H1 (cell line): ENCODE measurements at regions not wholly inside any gene's neighbourhood (a gene's known extent, or its start where the extent isn't known, plus 50 kb on each side); places are given as distances from the start of the nearest gene placed in this dataset.
A peak's percentile ranks its signal among the peaks of the same experiment; 100 is the strongest.
"Not testable (repeated sequence)": the region's sequence is repeated elsewhere in the genome, so short reads cannot be mapped to it uniquely, and the experiment has no call there.

Experiments
- CTCF ChIA-PET: fragments of 300-600 bp; sonication (Branson Sonifier 250); formaldehyde crosslinking; loops from one replicate; lab custom pipeline; 2021; ENCODE audit not compliant: partially characterized antibody; lab: Charles Lee
- POLR2A ChIA-PET: fragments of 300-600 bp; sonication (Branson Sonifier 250); formaldehyde crosslinking; loops from one replicate; lab custom pipeline; 2021; ENCODE audit warnings: inconsistent platforms; ENCODE audit not compliant: partially characterized antibody; lab: Charles Lee
- DNase-seq, 2 experiments: peaks; one replicate each; pipeline versions ENCODE4 v3.0.0 to v3.0.0-alpha.2; 2010 to 2022; ENCODE audit warnings: low spot score in 2 of 2, low read depth in 1 of 2, mixed read lengths in 1 of 2
- FAIRE-seq: peaks from 2 replicates; lab custom pipeline; 2011; peaks lifted over from hg19 to GRCh38; lab: Jason Lieb, UNC
- H2AFZ ChIP-seq: 2 replicates; pipeline ENCODE4 v1.8.1; 2012; ENCODE audit warnings: low read length, inconsistent platforms
- H2AK5ac ChIP-seq: 2 replicates; pipeline ENCODE4 v1.6.1; 2013; ENCODE audit warnings: low read depth, low read length
- H2BK120ac ChIP-seq: replicated peaks from 2 replicates; pipeline ENCODE3; 2013; ENCODE audit warnings: low read depth, low read length, inconsistent platforms
- H2BK12ac ChIP-seq: 2 replicates; pipeline ENCODE4 v1.6.1; 2013; ENCODE audit warnings: low read depth, low read length
- H2BK15ac ChIP-seq: 2 replicates; pipeline ENCODE4 v1.6.1; 2013; ENCODE audit warnings: low read length
- H2BK20ac ChIP-seq: 2 replicates; pipeline ENCODE4 v1.6.1; 2013; ENCODE audit warnings: low read length
- H2BK5ac ChIP-seq: 2 replicates; pipeline ENCODE4 v1.6.1; 2013; ENCODE audit warnings: low read depth, low read length
- H3K14ac ChIP-seq: 2 replicates; pipeline ENCODE4 v1.6.1; 2013; ENCODE audit warnings: inconsistent platforms; ENCODE audit not compliant: insufficient read length
- H3K18ac ChIP-seq: 2 replicates; pipeline ENCODE4 v1.6.1; 2013; ENCODE audit warnings: low read length; ENCODE audit errors: extremely low read depth
- H3K23ac ChIP-seq: 2 replicates; pipeline ENCODE4 v1.6.1; 2013; ENCODE audit warnings: inconsistent platforms; ENCODE audit not compliant: insufficient read length
- H3K23me2 ChIP-seq: 2 replicates; pipeline ENCODE4 v1.6.1; 2013; ENCODE audit warnings: low read depth, low read length
- H3K27ac ChIP-seq: 2 replicates; pipeline ENCODE4 v1.6.1; 2011; ENCODE audit warnings: low read depth, low read length, inconsistent platforms
- H3K27me3 ChIP-seq, 4 experiments: replicated peaks in 1 of 4; 1 replicate in 1 of 4; 2 replicates in 3 of 4; pipeline versions ENCODE4 v1.6.1 to v1.8.1; 2011 to 2013; ENCODE audit warnings: low read length in 3 of 4, mild to moderate bottlenecking in 3 of 4, inconsistent platforms in 2 of 4, mixed read lengths in 2 of 4, moderate library complexity in 1 of 4; ENCODE audit not compliant: control insufficient read depth in 3 of 4, insufficient read depth in 3 of 4; ENCODE audit errors: extremely low read depth in 1 of 4
- H3K36me3 ChIP-seq, 4 experiments: 2 replicates each; pipeline versions ENCODE4 v1.6.1 to v1.8.1; 2011 to 2013; ENCODE audit warnings: mild to moderate bottlenecking in 4 of 4, low read length in 3 of 4, moderate library complexity in 2 of 4, control low read depth in 1 of 4, inconsistent platforms in 1 of 4; ENCODE audit not compliant: insufficient read depth in 4 of 4, control insufficient read depth in 2 of 4
- H3K4ac ChIP-seq: replicated peaks from 2 replicates; pipeline ENCODE3; 2013; ENCODE audit warnings: low read length, low read depth, mixed read lengths, inconsistent platforms; ENCODE audit not compliant: insufficient read length
- H3K4me1 ChIP-seq, 4 experiments: replicated peaks in 1 of 4; 1 replicate in 1 of 4; 2 replicates in 3 of 4; pipeline versions ENCODE4 v1.6.1 to v1.8.1; 2011 to 2013; ENCODE audit warnings: low read length in 3 of 4, inconsistent platforms in 2 of 4, mixed read lengths in 1 of 4; ENCODE audit not compliant: insufficient read depth in 4 of 4, control insufficient read depth in 3 of 4
- H3K4me2 ChIP-seq, 2 experiments: 2 replicates each; pipeline versions ENCODE4 v1.6.1 to v1.8.1; 2011 to 2013; ENCODE audit warnings: low read depth in 2 of 2, low read length in 2 of 2, control low read depth in 1 of 2, inconsistent platforms in 1 of 2, mild to moderate bottlenecking in 1 of 2; ENCODE audit not compliant: insufficient read depth in 1 of 2
- H3K4me3 ChIP-seq, 4 experiments: fragments of 200-600, 300-600 bp in 1 of 4; sonication (generic), shearing (Covaris generic), sonication (Bioruptor Twin) in 1 of 4; 2 replicates each; pipeline versions ENCODE4 v1.5.1 to v1.8.1; 2011 to 2016; ENCODE audit warnings: low read length in 4 of 4, low read depth in 3 of 4, control low read depth in 2 of 4, inconsistent platforms in 2 of 4, mild to moderate bottlenecking in 2 of 4, mixed read lengths in 1 of 4, moderate library complexity in 1 of 4; ENCODE audit not compliant: insufficient read depth in 2 of 4; ENCODE audit errors: extremely low read depth in 1 of 4
- H3K56ac ChIP-seq: replicated peaks from 2 replicates; pipeline ENCODE3; 2013; ENCODE audit warnings: low read depth, mild to moderate bottlenecking, mixed read lengths, low read length, inconsistent platforms; ENCODE audit not compliant: insufficient read length
- H3K79me1 ChIP-seq: 2 replicates; pipeline ENCODE4 v1.6.1; 2013; ENCODE audit warnings: low read depth, low read length, control low read depth
- H3K79me2 ChIP-seq, 2 experiments: 2 replicates each; pipeline versions ENCODE4 v1.6.1 to v1.8.1; 2012 to 2013; ENCODE audit warnings: low read length in 2 of 2, mild to moderate bottlenecking in 2 of 2, inconsistent platforms in 1 of 2; ENCODE audit not compliant: insufficient read depth in 2 of 2, control insufficient read depth in 1 of 2
- H3K9ac ChIP-seq, 4 experiments: replicated peaks in 1 of 4; 1 replicate in 1 of 4; 2 replicates in 3 of 4; pipeline versions ENCODE4 v1.6.1 to v1.8.1; 2011 to 2013; ENCODE audit warnings: low read depth in 3 of 4, low read length in 3 of 4, control low read depth in 2 of 4, mild to moderate bottlenecking in 2 of 4, moderate library complexity in 2 of 4, inconsistent platforms in 1 of 4; ENCODE audit errors: extremely low read depth in 1 of 4
- H3K9me3 ChIP-seq, 2 experiments: 2 replicates each; pipeline versions ENCODE4 v1.6.1 to v1.8.1; 2012 to 2013; ENCODE audit warnings: mild to moderate bottlenecking in 2 of 2, moderate library complexity in 2 of 2, control low read depth in 1 of 2, inconsistent platforms in 1 of 2, low read depth in 1 of 2, low read length in 1 of 2, mixed read lengths in 1 of 2; ENCODE audit not compliant: insufficient read depth in 2 of 2
- H4K20me1 ChIP-seq, 2 experiments: replicated peaks in 1 of 2; 2 replicates each; pipeline versions ENCODE3 to v1.8.1; 2011 to 2013; ENCODE audit warnings: inconsistent platforms in 2 of 2, low read length in 2 of 2, mild to moderate bottlenecking in 1 of 2; ENCODE audit not compliant: insufficient read depth in 2 of 2, control insufficient read depth in 1 of 2
- H4K5ac ChIP-seq: 2 replicates; pipeline ENCODE4 v1.6.1; 2013; ENCODE audit warnings: low read length, low read depth, mixed read lengths, inconsistent platforms; ENCODE audit not compliant: insufficient read length
- H4K8ac ChIP-seq: 2 replicates; pipeline ENCODE4 v1.8.0; 2013; ENCODE audit warnings: mild to moderate bottlenecking, moderate library complexity, low read length, inconsistent platforms; ENCODE audit not compliant: insufficient read depth; ENCODE audit errors: extremely low read depth
- H4K91ac ChIP-seq: replicated peaks from 2 replicates; pipeline ENCODE3; 2013; ENCODE audit warnings: low read length, mixed read lengths, inconsistent platforms; ENCODE audit not compliant: insufficient read length
- WGBS, 2 experiments: shearing (Covaris generic) in 1 of 2; methylation state at CpG; one replicate each; pipeline versions ENCODE4 v1.1.6 to v1.1.7; 2013 to 2015; ENCODE audit warnings: low lambda C conversion rate in 2 of 2, mixed read lengths in 2 of 2, inconsistent platforms in 1 of 2, low coverage in 1 of 2, missing lambda C conversion rate in 1 of 2; ENCODE audit not compliant: insufficient replicate concordance in 2 of 2, insufficient coverage in 1 of 2, insufficient read length in 1 of 2; ENCODE audit errors: extremely low coverage in 1 of 2, missing lambda C conversion rate in 1 of 2; 5-methylcytosine and 5-hydroxymethylcytosine counted together

DNA sequence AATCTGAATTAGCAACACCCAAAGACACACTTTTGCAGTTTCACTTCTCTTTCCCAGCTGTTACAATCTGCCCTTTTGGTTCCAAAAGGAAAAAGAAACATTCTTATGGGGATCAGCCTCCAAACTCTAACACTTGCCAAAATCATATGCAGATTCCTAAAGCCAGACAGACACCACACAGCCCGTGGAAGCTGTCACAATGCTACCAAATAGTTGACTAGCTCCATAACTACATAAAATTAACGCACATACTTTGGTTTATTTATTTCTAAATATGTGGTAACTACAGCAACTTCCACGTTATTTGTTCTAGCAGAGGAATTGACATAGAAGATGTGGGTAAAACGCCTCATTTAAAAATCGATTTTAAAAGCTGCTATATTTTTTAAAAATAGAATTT is 59.7 kb downstream of the HSFY1 start:
- H3K36me3 ChIP-seq, H3K9ac ChIP-seq, H2BK15ac ChIP-seq, H4K8ac ChIP-seq, H3K27me3 ChIP-seq, H3K4ac ChIP-seq, H2BK20ac ChIP-seq, H3K4me2 ChIP-seq, H3K27ac ChIP-seq, H3K4me3 ChIP-seq, POLR2A ChIA-PET, H4K91ac ChIP-seq, H2BK5ac ChIP-seq, H3K79me1 ChIP-seq, H3K23me2 ChIP-seq, H3K4me1 ChIP-seq, H4K5ac ChIP-seq, H4K20me1 ChIP-seq, H3K18ac ChIP-seq, H3K23ac ChIP-seq, H2BK120ac ChIP-seq, H3K79me2 ChIP-seq, H2AFZ ChIP-seq, H2AK5ac ChIP-seq, DNase-seq, H2BK12ac ChIP-seq, H3K14ac ChIP-seq, H3K9me3 ChIP-seq, FAIRE-seq, H3K56ac ChIP-seq, CTCF ChIA-PET: not testable (repeated sequence)
- no CpG with 5 or more reads among the region's 5 CpGs for WGBS, 2 experiments

DNA sequence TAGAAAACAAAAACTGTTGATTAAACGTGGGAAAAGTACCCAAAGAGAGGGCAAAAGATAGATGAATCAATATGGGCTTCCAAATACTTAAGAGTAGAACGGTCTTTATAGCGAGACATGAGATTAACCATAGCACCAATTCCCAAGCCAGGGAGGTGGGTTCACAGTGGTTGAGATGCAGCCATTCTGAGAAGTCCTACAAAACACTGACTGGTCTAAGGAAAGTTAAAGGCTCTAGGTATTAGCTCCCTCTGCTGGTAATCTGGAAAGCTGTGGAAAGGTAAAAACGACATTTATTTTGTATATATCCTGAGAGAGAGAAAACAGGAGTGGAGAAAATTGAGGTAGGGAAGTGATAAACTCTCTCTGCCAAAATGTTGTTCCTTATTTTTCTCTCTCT is 61.7 kb downstream of the HSFY1 start:
- peak; percentile 92 for FAIRE-seq
- H3K18ac ChIP-seq, H4K20me1 ChIP-seq, H3K23me2 ChIP-seq, DNase-seq, H3K56ac ChIP-seq, POLR2A ChIA-PET, H2AK5ac ChIP-seq, H2BK12ac ChIP-seq, H3K4me2 ChIP-seq, H2AFZ ChIP-seq, H3K4ac ChIP-seq, H3K14ac ChIP-seq, H3K36me3 ChIP-seq, H4K8ac ChIP-seq, H3K79me1 ChIP-seq, H3K4me1 ChIP-seq, H3K79me2 ChIP-seq, H3K23ac ChIP-seq, H3K9me3 ChIP-seq, H3K27ac ChIP-seq, H2BK5ac ChIP-seq, CTCF ChIA-PET, H4K5ac ChIP-seq, H3K4me3 ChIP-seq, H3K27me3 ChIP-seq, H2BK15ac ChIP-seq, H3K9ac ChIP-seq, H4K91ac ChIP-seq, H2BK20ac ChIP-seq, H2BK120ac ChIP-seq: not testable (repeated sequence)
- WGBS, 2 experiments = no CpG with 5 or more reads among the region's 4 CpGs
